Left colon (tissue), 2 donors: ENCODE measurements at regions not wholly inside any gene's neighbourhood (a gene's known extent, or its start where the extent isn't known, plus 50 kb on each side); places are given as distances from the start of the nearest gene placed in this dataset.

Source experiments
- ATAC-seq: fragments of 200-7000 bp; cut with Tn5 transposase; one replicate; pipeline ENCODE4 v1.9.1; 2020; ENCODE audit warnings: mild to moderate bottlenecking, moderate library complexity
- DNase-seq, 2 donors: peaks; one replicate each; pipeline ENCODE4 v3.0.0-alpha.2; 2020
- intact Hi-C, 2 donors: fragments of 100-400 bp; cut with DNase I in 1 of 2; cut with micrococcal nuclease in 1 of 2; formaldehyde crosslinking; loops; one replicate each; pipeline versions ENCODE4 v1.11.2 to v1.14.0; 2022; cut with DNase I, micrococcal nuclease
- donor health status: DM: no; HTN: no; CAD: no.
- donor health status: DM: yes; HTN: yes; CAD: no.

DNA sequence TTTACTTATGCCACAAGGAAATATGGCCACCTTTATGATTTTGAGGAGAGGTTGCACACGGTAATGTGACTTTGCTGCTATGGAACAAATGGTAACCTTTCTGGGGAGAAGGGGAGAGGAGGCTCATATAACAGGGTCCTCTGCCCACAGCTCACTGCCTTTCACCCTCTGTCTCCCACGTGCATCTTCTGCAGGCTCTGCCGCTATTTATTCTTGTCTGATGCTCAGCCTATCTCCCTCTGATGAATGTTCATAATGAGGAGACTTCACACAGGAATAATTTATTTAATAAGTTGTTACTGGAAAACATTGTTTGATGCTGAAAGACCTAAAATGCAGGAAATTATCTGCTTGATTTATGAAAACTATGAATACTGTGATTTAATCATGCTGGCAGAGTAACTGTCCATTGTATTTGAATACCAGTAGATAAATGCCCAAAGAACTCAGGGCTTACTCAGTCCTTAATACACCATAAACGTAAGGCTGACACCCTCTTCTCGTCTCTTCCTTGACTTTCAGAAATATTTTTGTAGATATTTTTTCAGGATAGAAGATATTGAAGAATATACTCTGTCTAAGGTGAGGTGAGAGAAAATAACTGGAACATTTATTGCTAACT, 721.1 kb downstream of the QKI start:
- ATAC-seq (no peak), DNase-seq (no peak)
- intact Hi-C loops, result no loop called here

DNA sequence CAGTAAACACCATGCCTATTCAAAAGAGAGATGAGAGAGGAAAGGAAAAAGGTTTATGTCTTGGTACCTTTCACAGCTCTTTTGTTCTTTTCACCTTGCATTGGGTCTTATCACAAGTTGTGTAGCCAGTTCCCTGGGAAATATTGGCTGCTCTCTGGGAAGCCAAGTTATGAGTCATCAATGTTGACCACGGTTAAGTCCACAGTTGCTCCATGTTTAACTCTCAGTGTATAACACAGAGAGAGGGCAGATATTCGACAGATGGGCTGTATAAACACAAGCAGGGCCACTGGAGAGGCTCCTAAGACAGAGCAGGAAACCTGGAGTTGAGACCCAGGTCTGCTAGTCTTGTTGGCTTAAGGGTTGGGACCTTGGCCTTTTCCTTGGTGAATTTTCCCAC, 718.6 kb downstream of the QKI start:
- no peak for DNase-seq
- intact Hi-C loops, result no loop called here
- no peak for ATAC-seq

DNA sequence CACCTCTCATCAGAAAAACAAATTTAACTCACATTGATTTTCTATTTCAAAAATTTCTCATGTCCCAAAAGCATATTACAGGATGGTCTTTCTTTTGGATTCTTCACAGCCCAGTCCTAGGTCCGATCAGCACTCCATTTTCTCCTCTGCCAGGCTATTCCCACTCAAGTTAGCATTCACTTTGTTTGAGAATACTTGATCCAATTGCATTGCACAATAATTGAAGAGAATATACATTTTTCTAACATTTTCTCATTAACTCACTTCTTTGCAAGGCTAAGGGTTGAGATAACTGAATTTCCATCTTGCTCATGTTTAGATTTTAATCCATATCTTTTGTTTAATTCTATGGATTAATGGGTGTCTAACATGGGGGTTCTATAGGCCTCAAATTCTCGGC, 716.1 kb downstream of the QKI start:
- intact Hi-C loops, result no loop called here

DNA sequence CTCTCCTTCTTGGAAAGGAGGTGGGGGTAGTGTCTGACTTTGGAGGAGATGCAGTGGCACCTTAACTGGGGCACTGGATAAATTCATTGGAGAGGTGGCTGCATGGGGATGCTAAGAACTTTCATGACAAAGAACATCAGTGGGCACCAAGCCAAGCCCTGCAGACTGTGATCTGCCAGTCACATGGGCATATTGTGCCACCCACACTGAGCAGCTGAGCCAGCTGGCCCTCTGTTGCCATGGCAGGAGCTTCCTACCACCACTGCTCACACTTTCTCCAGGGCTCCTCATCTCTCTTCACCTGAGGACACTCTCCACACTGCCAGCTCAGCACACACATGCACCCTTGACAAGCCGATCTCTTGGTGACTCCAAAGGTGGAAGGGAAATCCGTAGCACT, 715.6 kb downstream of the QKI start:
- DNase-seq (no peak), ATAC-seq (no peak)
- intact Hi-C loops, result no loop called here

More for the DNA sequence above, 716.1 kb downstream of the QKI start:
- DNase-seq, result no peak
- ATAC-seq, result no peak

DNA sequence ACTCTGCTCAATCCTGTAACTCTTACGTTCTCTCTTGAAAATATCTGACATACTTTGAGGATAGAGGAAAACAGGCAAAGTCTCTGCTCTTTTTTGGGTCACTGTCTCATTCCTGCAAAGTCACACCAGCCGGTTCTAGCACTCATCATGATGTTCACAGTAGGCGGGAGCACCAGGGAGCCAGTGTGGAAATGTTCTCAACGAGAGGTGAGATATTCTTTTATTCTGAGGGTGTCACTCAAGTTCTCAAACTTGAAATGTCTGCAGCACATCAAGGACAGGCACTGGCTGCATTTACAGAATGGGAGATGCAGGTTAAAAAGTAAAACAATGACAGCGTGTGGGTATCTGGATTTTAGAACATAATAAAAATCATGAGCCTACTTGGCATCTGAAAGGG, 714.7 kb downstream of the QKI start:
- DNase-seq, result no peak
- intact Hi-C loops, result no loop called here
- ATAC-seq, result no peak

DNA sequence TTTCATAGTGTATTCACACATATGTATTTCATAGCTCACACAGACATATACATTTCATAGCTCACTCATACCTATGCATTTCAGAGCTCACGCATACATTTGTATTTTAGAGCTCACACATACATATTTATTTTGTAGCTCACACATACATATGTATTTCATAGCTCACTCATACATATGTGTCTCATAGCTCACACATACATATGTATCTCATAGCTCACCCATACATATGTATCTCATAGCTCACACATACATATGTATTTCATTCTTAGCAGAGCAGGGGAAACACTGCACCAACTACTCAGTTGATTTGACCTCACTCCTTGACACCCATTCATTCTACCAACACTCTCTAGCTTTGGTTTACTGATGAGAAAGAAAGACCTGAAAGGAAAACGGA, 713.6 kb downstream of the QKI start:
- DNase-seq, result no peak
- no peak for ATAC-seq
- intact Hi-C loops, result no loop called here

DNA sequence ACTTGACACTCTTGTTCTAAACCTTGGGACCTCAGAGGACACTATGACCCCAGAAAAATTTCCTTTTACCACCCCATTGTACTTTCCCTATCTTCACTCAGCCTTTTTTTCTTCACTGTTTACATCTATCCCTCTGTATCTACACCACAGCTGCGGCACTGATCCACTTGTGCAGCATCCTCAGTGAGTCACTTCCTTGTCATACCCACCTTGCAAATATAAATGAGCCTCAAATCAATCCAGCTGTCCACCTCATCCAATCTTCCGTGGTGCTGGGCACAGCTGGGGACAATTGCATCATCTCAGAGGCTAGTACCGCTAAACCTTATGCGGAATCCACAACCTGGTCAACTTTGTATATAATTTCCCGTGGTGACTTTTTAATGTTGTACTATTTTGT, 710.5 kb downstream of the QKI start:
- no peak for DNase-seq
- ATAC-seq, result no peak
- intact Hi-C loops, result no loop called here

DNA sequence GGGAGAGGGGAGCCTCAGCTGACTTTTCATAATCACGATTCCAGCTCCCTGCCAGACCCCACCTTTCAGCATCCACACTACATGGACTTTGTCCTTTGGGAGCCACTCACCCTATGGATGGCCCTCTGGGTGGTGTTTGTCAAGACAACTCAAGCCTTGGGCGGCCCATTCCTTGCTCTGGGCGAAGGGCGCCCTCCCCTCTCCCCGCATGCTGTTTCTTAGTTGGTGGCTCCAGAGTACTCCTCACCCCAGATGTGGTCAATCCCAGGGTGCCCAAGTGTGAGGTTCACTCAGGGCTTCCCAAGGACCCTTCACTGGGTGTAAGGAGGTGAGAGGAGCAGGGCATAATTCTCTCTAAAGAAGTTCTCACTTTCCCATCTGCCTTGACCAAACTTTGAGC, 710.0 kb downstream of the QKI start:
- ATAC-seq (no peak), DNase-seq (no peak)
- intact Hi-C loops, result no loop called here

DNA sequence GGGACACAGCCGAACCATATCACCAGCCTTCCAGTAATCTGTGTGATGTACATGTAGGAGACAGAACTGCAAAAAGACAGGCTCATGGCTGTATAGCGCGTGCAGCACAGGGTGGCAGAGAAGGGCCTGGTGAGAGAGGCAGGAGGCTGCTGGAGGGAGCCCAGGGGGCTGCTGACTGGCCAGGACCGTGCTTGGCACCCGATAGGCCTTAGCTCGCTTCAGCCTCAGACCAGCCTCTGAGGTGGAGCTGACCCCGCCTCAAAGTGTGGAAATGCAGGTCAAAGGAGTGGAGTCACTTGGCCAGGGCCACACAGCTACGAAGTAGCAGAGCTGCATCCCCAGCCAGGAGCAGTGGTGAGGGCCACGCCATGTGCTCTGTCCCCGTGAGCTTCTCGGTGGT, 707.6 kb downstream of the QKI start:
- no peak for DNase-seq
- intact Hi-C loops, result no loop called here
- no peak for ATAC-seq

DNA sequence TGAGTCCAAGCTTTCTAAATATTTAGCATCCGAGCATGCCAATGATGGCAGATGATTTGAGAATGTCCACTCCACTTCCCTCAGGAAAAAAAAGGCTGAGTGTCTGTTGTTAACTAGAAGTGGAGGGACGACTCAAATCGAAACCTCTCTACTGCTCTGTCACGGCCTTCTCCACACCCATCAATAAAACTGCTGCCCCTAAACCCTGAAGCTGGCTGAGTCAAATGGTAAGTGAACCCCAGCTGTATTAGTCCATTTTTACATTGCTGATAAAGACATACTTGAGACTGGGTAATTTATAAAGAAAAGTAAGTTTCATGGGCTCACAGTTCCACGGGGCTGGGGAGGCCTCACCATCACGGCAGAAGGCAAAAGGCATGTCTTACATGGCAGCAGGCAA, 707.0 kb downstream of the QKI start:
- intact Hi-C loops, result no loop called here
- no peak for ATAC-seq

DNA sequence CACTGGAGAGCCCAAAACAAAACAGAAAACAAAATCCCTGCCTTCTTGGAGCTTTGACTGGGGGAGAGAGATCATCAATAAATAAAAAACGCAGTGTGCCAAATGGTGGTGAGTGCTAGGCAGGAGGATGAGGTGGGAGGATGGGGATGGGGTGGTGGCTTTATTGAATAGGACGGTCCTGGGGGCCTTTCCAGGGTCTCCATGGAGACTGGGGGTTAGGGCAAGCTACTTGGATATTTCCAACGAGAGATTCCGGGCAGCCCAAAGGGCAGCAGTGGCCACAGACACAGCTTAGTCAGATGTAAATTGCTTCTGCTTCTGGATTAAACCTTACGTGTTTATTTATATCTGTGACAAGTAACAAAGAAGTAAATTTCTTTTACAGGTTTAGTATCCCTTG, 700.1 kb downstream of the QKI start:
- intact Hi-C loops, result no loop called here
- ATAC-seq, result no peak
- no peak for DNase-seq

More for the DNA sequence above, 707.0 kb downstream of the QKI start:
- DNase-seq, result no peak

DNA sequence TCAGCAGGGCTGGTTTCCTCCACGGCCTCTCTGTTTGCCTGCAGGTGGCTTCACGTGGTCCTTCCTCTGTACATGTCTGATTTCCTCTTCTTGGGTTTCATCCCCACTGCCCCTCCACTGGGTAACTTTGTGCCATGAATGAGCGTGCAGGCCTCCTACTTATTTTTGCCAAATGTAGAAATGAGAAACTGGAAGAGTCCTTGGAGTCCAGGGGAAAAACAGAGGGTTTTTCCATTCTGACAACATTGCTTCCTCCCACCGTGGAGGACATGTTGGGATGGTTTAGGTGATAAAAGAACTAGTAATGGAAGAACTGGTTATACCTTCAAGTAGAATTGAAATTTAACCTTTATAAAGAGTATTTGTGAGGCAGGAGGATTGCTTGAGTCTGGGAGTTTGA, 699.5 kb downstream of the QKI start:
- no peak for ATAC-seq
- intact Hi-C loops, result no loop called here
- DNase-seq, result no peak

DNA sequence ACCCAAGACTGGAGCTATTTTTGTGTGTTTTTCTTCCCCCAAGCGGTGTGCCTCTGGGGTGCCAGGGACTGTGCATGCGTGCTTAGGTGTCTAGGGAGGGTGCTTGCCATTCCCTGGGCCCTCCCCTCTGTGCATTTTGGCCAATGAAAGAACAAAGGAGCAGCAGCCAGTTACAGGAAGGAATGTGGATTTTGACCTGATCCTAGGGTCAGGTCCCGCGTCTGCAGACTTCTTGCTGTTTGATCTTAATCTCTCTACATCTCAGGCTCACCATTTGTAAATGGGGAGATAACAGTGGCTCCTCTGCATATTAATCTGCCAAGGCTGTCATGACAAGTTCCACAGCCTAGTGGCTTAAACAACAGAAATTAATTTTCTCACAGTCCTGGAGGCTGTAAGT, 699.1 kb downstream of the QKI start:
- intact Hi-C loops, result no loop called here
- no peak for ATAC-seq
- no peak for DNase-seq

DNA sequence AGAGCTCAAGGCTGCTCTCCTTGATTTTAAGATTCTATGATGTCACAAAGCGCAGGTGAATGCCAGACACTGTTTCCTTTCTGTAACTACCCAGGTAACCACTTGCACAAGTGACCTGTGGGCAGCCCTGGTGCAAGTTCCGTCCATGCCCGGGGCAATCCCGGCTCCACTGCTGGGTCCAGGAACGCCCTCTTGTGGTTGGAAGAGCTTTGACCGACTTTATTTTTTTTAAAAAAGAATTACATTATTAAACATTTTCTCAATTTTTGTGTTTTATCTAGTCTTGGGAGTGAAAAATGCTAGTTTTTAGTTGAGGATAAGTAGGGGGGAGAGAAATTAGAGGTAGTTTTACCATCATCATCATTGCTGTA, 695.2 kb downstream of the QKI start:
- intact Hi-C loops, result loop anchor here in 1 of 2 donors (10.0 kb wide), 1 partner anchor 685 kb away; no protein-coding TSS in a partner anchor
- ATAC-seq (no peak), DNase-seq (no peak)

DNA sequence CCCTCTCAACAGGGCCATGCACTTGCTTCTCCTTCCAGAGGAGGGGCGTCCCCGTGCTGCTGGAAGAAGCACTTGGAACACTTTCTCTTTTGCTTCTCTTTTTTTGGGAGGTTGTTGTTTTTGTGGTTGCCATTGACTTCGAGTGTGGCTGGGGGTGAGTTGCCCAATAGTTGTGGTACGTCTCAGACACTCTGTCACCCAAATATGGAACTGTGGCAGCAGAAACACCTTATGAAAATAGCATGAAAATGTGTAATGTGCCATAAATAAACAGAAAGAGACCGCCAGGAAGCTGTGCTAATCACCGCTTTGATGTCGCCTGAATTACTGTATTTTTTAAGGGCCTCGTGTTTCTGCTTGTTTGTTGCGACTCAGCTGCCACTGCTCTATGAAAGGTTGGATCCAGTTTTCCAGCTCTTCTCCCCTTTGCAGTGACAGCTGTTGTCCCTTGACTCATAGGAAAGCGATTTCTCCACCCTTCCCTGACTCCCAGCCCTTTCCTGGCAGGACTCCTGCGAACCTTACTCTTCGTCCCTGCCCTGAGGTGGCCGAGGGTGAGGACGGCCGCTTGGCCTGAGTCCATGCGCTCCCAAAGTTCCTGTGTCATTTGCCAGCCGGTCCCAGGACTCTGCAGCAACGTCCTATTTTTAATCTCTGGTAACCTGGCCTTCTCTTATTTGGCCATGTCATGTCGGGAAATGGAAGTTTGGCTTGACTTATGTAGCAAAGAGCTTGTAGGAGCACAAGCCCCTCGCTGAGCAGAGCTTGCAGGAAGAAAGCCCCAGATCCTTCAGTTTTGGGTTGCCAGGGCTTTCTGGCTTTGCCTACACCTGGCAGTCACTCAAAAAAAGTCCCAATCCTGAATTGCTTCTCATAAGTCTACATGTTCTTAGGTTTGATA, 694.6 kb downstream of the QKI start:
- DNase-seq, result peak in 1 of 2 donors; percentile 18
- intact Hi-C loops, result loop anchor here in 1 of 2 donors (10.0 kb wide), 1 partner anchor 684 kb away; no protein-coding TSS in a partner anchor
- no peak for ATAC-seq

DNA sequence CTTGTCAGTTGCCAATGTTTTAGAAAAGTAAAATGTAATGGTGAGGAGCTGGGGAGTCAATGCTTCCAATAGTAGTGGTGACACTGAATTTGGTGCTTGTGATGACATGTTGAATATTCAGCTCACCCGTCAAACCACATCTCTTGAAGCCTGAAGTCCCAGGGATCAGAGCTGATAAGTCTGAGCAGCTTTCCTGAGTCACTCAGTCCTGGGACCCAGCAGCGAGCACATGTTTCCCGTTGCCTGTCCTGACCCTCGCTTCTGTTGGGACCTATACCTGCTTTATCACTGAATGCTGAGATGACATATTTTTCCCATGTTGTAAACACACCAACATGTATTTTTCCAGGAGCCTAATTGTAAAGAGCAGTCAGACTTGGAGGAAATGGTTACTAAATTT, 693.6 kb downstream of the QKI start:
- no peak for DNase-seq
- intact Hi-C loops, result loop anchor here in 1 of 2 donors (10.0 kb wide), 1 partner anchor 683 kb away; no protein-coding TSS in a partner anchor
- no peak for ATAC-seq

DNA sequence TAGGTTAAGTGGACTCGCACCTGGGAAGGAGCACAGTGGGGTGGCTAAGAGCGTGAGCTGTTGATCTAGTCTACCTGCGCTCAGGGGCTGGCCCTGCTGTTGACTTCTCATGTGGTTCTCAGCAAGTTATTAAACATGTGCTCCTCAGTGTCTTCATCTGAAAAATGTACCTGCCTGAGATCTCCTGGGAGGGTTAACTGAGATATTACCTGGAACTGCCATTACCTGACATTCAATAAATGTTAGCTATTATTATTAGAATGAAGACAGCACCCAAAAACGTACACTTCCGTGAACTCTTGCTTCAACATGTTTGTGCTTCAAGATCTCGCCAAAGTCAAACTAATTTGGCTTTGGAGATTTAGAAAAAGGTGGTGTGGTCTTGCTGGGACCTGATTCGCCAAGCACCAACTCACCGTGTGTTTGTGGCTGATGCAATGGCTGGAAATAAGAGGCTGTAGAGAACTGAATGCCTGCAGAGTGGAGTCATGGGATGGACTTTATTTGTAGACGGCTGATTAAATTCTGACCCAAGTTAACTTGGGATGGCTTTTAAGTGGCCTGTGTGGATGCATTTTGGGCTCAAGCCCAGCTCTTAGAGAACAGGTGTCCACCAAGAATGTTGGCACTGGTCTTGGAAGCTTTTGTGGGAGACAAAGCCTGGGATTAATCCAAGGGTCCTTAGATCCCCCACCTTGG, 692.9 kb downstream of the QKI start:
- no peak for DNase-seq
- no peak for ATAC-seq
- intact Hi-C loops, result loop anchor here in 1 of 2 donors (10.0 kb wide), 1 partner anchor 683 kb away; no protein-coding TSS in a partner anchor

DNA sequence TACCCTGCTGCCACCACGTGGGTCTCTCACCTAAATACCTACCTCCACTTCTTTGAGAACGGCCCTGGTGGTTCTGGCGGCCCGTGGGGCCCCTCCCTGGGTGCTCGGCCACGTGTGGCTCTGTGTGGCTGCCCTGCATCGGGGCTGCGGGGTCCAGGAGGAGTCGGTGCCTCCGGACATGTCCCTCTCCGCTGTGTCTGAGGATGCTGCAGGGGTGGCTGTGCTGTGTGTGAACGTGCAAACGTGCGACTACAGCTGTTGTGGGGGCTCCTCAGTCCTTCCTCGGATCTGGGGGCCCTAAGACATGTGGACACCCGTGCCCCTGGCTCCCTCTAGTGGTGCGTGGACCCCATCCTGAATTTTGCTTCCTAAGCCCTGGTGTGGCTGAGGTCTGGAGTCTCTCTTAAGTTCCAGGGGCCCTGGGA, 691.8 kb downstream of the QKI start:
- ATAC-seq (no peak), DNase-seq (no peak)
- intact Hi-C loops, result loop anchor here in 1 of 2 donors (10.0 kb wide), 1 partner anchor 682 kb away; no protein-coding TSS in a partner anchor

DNA sequence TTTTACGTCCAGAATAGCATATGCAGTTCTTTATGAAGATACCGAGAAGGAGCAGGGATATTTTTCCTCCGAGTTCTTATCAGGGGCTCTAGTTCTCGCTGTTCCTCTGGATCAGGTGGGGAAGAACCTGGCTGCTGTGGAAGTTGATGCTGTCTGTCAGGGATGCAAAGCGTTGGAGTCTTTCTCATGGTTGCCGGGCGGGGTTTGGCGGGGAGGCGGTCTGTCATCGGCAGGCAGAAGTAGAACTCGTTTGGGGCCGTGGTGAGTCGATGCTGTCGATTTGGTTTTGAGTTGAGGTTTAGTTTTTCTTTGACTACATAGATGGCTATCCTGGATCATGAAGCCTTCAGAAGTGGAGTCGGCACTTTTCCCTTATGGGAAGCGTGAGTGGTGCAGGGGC, 691.2 kb downstream of the QKI start:
- intact Hi-C loops, result loop anchor here in 1 of 2 donors (10.0 kb wide), 1 partner anchor 681 kb away; no protein-coding TSS in a partner anchor
- ATAC-seq, result no peak

More for the DNA sequence above, 691.2 kb downstream of the QKI start:
- DNase-seq, result no peak
